ENCODE measurements at regions not wholly inside any gene's neighbourhood (a gene's known extent, or its start where the extent isn't known, plus 50 kb on each side); places are given as distances from the start of the nearest gene placed in this dataset.
A peak's percentile ranks its signal among the peaks of the same experiment; 100 is the strongest.

DNA sequence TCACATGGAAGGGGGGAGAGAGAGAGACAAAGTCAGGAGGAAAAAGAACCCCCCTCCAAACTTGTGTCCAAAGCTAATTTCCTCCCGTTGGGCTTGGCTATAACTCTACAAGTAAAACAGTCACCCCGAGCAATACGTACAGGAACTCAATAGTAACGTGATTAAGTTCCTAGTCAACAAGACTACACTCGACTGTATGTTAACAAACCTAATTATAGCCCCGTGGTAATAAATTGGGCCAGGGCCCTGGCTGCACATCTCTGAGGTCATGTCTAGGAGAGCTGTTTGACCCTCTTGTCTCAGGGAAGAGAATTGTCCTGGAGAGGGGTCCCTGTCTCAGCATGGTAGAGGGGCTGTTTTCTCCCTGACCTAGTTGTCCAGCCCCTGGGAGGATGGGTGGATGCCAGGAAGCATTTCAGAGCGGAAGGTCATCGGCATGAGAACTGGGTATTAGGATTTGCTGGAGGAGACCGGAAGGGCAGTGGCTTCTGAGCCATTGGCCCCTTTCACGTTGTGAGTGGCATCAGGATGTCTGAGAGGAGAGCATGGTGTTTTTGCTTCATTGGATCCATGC is 60.2 kb upstream of the COMTD1 start:
- CTCF ChIA-PET = interaction anchor here (6.0 kb wide), 1 partner anchor 12 kb away, joined by 30 read pairs; no protein-coding TSS in a partner anchor
- no peak for DNase-seq (ENCODE audit: extremely low spot score)
- POLR2A ChIA-PET = no interaction called here
- TF ChIP-seq, protein P1, sequence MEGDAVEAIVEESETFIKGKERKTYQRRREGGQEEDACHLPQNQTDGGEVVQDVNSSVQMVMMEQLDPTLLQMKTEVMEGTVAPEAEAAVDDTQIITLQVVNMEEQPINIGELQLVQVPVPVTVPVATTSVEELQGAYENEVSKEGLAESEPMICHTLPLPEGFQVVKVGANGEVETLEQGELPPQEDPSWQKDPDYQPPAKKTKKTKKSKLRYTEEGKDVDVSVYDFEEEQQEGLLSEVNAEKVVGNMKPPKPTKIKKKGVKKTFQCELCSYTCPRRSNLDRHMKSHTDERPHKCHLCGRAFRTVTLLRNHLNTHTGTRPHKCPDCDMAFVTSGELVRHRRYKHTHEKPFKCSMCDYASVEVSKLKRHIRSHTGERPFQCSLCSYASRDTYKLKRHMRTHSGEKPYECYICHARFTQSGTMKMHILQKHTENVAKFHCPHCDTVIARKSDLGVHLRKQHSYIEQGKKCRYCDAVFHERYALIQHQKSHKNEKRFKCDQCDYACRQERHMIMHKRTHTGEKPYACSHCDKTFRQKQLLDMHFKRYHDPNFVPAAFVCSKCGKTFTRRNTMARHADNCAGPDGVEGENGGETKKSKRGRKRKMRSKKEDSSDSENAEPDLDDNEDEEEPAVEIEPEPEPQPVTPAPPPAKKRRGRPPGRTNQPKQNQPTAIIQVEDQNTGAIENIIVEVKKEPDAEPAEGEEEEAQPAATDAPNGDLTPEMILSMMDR (IDR thresholded peaks at IDR 0.05; ENCODE audit: control extremely low read depth, extremely low read depth, low read depth, missing control alignments) = no peak

DNA sequence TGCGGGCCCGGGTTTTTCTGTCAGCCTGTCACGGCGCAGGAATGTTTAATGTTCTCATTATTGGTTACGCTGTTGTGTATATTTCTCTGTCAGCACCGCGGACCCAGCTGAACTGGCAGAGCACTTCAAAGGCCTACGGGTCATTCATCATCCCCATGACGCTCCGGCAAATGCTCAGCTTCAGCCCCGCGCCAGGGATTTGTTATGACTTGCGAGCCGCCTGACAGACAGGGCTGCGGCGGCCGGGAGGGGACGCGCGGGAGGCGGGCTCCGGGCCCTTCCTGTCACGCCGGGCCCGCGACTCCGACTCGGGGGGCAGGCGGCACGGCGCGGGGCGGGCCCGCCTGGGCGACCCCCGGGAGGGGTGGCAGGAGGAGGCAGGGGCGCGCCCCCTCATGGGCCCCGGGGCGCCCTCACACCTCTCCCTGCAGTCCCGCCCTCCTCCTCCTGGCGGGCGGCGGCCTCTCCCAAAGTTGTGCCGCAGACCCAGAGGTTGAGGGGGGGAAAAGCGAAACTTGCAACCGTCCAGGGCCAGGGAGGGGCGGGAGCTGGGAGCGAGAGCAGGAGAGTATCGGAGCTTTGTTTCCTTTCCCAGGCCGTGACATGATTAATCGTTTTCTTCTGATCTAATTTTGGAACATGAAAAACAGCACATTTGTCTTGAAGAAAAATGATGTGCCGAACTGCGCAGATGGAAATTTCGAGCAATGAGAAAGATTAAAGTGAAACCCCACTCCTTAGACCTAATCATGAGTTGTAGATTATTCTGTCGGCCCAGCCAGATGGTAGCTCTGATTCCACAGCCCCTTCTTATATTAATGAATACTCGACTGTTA is 59.3 kb upstream of the COMTD1 start:
- POLR2A ChIA-PET = no interaction called here
- TF ChIP-seq, protein P1 (IDR thresholded peaks at IDR 0.05; ENCODE audit: control extremely low read depth, extremely low read depth, low read depth, missing control alignments) = no peak
- peak; percentile 59 for DNase-seq (ENCODE audit: extremely low spot score)
- CTCF ChIA-PET = interaction anchor here (6.0 kb wide), 1 partner anchor 11 kb away, joined by 30 read pairs; no protein-coding TSS in a partner anchor

DNA sequence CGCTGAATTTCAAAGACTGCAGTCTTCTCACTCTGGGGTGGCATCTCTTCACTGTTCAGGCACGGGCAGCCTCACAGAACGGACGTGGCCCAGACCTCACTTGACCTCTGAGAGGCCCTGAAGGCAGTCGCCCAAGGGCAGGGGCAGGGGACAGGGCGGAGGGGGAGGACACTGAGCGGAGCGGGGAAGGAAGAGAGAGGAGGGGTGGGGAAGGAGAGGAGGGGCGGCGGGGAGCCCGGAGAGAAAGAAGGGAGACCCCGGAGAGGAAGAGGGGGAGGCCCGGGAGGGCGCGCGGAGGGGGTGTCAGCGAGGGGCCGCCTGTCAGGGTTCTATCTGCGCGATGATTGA is 58.7 kb upstream of the COMTD1 start:
- no peak for DNase-seq (ENCODE audit: extremely low spot score)
- TF ChIP-seq, protein P1 (IDR thresholded peaks at IDR 0.05; ENCODE audit: control extremely low read depth, extremely low read depth, low read depth, missing control alignments) = no peak
- ChIA-PET POLR2A (no interaction called here), CTCF (interaction anchor here (6.0 kb wide), 1 partner anchor 10 kb away, joined by 30 read pairs; no protein-coding TSS in a partner anchor)

DNA sequence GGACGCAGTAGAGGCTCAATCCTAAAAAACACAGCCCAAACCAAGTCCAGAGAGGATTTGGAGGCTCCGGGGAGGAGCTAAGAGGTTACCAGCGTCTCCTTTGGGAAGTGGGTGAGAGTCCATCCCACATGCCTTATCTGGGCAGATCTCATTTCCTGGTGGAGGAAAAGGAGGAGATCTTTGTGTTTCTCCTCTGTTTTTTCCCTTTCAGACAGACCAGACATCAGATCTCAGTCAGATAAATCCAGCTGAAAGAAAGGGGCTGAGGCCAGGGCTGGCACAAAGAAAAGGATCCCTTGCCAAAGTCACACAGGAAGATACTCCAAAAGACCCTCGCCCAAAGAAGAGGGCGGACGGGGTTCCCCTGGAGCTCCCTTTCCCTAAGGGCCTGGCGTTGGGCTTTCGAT is 58.3 kb upstream of the COMTD1 start:
- ChIA-PET CTCF (interaction anchor here (6.0 kb wide), 1 partner anchor 10 kb away, joined by 30 read pairs; no protein-coding TSS in a partner anchor), POLR2A (no interaction called here)
- DNase-seq (ENCODE audit: extremely low spot score) = no peak
- TF ChIP-seq, protein P1 (IDR thresholded peaks at IDR 0.05; ENCODE audit: control extremely low read depth, extremely low read depth, low read depth, missing control alignments) = no peak

DNA sequence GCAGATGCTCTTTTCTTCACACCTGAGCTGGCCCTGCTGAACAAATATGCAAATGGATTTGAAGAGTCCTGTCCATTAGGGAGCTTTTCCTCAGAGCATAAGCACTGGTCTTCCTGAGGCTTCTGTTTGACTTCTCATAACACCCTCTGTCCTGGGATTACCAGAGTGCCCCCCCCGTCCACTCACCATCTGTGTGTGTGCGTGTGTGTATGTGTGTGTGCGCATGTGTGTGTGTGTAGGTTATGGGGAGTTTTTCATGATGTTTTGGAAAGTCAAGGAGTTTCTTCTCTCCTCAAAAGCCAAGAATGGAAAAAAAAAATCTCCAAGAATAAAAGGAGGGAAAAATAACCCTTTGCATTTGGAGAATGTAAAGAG is 57.7 kb upstream of the COMTD1 start:
- CTCF ChIA-PET = interaction anchor here (6.0 kb wide), 1 partner anchor 9 kb away, joined by 30 read pairs; no protein-coding TSS in a partner anchor
- POLR2A ChIA-PET = no interaction called here
- TF ChIP-seq, protein P1 (IDR thresholded peaks at IDR 0.05; ENCODE audit: control extremely low read depth, extremely low read depth, low read depth, missing control alignments) = no peak
- no peak for DNase-seq (ENCODE audit: extremely low spot score)

- DNase-seq (ENCODE audit: extremely low spot score) = no peak
- POLR2A ChIA-PET = no interaction called here
- CTCF ChIA-PET = interaction anchor here (6.0 kb wide), 1 partner anchor 9 kb away, joined by 30 read pairs; no protein-coding TSS in a partner anchor
- TF ChIP-seq, protein P1 (IDR thresholded peaks at IDR 0.05; ENCODE audit: control extremely low read depth, extremely low read depth, low read depth, missing control alignments) = no peak
These were observed 57.2 kb upstream of the COMTD1 start for GRCh38 chr10:75292794-75293445.

All from GM10248 (cell line).